ENCODE measurements at regions not wholly inside any gene's neighbourhood (a gene's known extent, or its start where the extent isn't known, plus 50 kb on each side); places are given as distances from the start of the nearest gene placed in this dataset.

DNA sequence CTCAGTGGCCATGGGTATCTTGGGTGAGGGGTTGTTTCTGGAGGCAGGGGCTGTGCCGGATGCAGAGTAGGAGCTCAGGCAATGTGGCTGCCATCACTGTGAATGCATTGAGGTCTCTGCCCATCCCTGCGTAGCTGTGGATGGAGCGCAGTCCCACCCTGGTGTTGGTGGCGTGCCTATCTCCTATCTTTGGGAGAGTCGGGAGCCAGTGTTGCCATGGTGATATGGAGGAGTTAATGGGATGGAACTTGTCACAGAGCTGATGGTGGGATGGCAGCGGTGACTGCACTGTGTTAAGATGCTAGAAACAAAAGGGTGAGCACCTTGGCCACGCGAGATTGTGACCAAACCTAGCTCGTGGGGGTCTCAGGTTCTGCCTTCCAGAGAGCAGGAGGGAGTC, 197.3 kb downstream of the MELK start:
- Mint-ChIP-seq H3K9me3 (no peaks in the 10 kb centered on the region), H3K4me1 (peaks cover 4% of the 10 kb centered on the region), H3K36me3 (peaks cover 2% of the 10 kb centered on the region), H3K27me3 (peaks cover 14% of the 10 kb centered on the region), H3K4me3 (no peak overlapping the region), H3K27ac (no peak overlapping the region)
- DNase-seq, result no peak
- ATAC-seq (ENCODE audit: low read depth), result no peak
- POLR2A ChIA-PET, result no interaction called here

DNA sequence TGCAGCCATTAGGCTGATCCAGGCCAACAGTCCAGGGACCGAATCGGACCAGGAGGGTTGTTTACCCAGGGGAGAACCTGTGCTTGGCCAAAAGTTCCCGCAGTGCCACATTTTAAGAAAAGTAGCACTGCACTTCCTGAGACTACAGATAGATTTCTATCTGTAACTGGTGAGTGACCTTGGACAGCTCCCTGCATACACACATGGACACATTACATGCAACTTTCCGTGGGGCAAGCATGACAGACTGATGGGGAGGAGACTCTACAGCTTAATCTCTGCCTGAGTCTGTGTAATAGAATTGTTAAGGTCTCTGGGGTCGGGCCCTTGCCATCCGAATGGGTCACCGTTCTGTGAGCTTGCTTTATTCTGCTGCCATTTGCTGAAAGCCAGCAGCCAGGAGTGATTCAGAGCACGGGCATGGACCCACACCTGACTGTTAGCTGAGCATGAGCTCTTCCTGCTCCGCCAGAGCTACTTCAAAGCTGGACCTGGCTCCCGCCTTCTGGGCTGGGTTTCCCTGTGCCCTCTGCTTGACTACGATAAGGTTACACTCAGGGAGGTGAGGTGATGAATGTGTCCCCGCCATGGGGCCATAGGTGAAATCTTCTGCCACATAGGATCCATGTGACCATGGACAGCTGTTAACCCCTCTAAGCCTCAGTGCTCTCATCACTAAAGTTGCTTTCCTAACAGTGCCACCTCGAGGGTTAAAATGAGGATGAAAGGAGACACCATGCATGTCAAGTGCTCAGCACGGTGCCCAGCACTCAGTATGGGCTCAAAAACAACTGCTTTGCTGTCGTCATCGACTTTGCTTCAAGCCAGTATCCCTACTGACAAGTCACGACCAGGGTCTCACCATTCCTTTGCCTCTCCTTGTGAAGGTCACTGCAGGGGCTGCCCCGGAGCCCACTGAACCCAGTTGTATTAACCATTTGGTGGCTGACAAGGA, 200.0 kb downstream of the MELK start:
- H3K36me3 Mint-ChIP-seq, result no peaks in the 10 kb centered on the region
- DNase-seq (no peak), ATAC-seq (ENCODE audit: low read depth) (peak; percentile 26)
- H3K9me3 Mint-ChIP-seq, result no peaks in the 10 kb centered on the region
- H3K27me3 Mint-ChIP-seq, result peaks cover 9% of the 10 kb centered on the region
- no peak overlapping the region for H3K27ac Mint-ChIP-seq
- POLR2A ChIA-PET, result no interaction called here
- no peaks in the 10 kb centered on the region for H3K4me1 Mint-ChIP-seq
- no peak overlapping the region for H3K4me3 Mint-ChIP-seq

DNA sequence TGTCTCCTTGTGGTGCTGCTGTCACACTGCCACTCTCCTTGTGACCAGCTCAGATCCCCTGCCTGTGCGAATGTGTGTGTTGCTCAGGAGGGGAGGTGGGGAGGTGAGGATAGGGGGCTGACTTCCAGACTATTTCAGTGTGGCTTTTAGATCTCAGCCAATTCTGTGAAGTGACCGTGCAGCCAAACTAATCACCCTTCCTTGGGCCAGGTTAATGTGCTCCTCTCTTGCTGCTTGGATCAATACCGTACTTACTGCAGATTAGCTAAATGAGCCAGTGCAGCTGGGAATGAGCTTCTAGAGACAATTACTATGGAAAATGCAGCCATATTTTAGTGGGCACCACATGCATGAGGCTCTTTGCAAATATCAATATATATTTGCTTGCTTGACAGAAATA, 206.0 kb downstream of the MELK start:
- POLR2A ChIA-PET, result no interaction called here
- DNase-seq, result no peak
- Mint-ChIP-seq H3K27me3 (peaks cover 25% of the 10 kb centered on the region), H3K4me3 (no peak overlapping the region), H3K4me1 (no peaks in the 10 kb centered on the region), H3K27ac (no peak overlapping the region), H3K9me3 (no peaks in the 10 kb centered on the region), H3K36me3 (no peaks in the 10 kb centered on the region)
- no peak for ATAC-seq (ENCODE audit: low read depth)

DNA sequence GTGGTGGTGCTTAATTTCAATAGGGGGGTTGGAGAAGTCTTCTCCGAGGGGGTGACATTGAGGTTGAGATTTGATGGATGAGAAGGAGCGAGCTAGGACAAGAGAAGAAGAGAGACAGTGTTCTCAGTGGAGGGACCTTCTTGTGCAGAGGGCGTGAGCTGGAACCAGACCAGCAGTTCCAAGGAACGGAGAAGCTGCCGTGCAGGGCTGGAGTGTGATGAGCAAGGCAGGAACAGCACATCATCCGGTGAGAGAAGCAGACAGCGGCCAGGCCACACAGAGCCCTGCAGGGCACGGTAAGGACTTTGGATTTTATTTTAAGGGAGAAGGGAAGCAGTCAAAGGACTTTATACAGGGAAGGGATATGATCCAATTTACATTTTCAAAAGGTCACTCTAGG, 206.9 kb downstream of the MELK start:
- Mint-ChIP-seq H3K9me3 (no peaks in the 10 kb centered on the region), H3K4me3 (no peak overlapping the region), H3K27ac (no peak overlapping the region), H3K36me3 (no peaks in the 10 kb centered on the region), H3K27me3 (peaks cover 25% of the 10 kb centered on the region), H3K4me1 (no peaks in the 10 kb centered on the region)
- DNase-seq (no peak), ATAC-seq (ENCODE audit: low read depth) (no peak)
- POLR2A ChIA-PET, result no interaction called here

DNA sequence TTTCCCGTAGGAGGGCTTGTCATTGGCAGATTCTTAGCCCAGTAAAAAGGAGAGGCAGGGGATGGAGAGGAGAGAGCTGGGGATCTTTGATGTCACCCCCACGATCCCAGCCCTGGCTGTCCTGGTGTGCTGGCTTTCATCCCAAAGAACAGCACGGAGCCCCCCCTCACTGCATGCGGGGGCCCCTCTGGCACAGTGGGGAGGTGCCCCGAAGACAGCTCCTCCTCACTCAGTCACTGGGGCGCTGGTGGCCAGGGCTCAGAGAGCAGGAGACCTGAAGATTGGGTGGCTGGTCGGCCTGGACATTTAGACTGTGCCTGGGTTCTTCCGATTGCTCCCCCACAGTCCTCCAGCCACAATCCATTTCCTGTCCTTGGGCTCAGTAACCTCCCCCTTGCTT, 207.5 kb downstream of the MELK start:
- no peaks in the 10 kb centered on the region for H3K36me3 Mint-ChIP-seq
- H3K4me3 Mint-ChIP-seq, result no peak overlapping the region
- POLR2A ChIA-PET, result no interaction called here
- no peak for ATAC-seq (ENCODE audit: low read depth)
- H3K27ac Mint-ChIP-seq, result no peak overlapping the region
- no peaks in the 10 kb centered on the region for H3K4me1 Mint-ChIP-seq
- DNase-seq, result no peak
- H3K9me3 Mint-ChIP-seq, result no peaks in the 10 kb centered on the region
- H3K27me3 Mint-ChIP-seq, result peaks cover 25% of the 10 kb centered on the region

DNA sequence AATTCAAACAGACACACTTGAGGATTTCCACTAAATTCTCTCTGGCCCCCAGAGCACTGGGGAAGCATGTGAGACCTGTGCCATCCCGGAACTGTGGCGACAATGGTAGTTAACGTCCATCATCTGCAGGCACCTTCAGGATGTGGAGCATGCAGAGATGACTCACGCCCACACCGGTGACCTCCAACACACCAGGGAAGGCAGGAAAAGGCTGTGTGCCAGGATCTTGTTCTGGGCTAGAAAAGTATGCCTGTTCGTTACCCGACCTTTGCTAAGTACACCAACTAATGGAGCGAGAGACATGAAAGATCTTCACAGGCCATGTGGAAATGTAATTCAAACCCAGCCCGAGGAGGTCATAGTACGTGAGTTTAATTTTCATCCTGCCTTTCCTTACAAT, 208.8 kb downstream of the MELK start:
- POLR2A ChIA-PET, result no interaction called here
- no peaks in the 10 kb centered on the region for H3K4me1 Mint-ChIP-seq
- H3K27me3 Mint-ChIP-seq, result peaks cover 22% of the 10 kb centered on the region
- H3K27ac Mint-ChIP-seq, result no peak overlapping the region
- H3K4me3 Mint-ChIP-seq, result no peak overlapping the region
- no peak for ATAC-seq (ENCODE audit: low read depth)
- DNase-seq, result no peak
- no peaks in the 10 kb centered on the region for H3K9me3 Mint-ChIP-seq
- no peaks in the 10 kb centered on the region for H3K36me3 Mint-ChIP-seq
